HEK293 (cell line): ENCODE measurements at regions not wholly inside any gene's neighbourhood (a gene's known extent, or its start where the extent isn't known, plus 50 kb on each side); places are given as distances from the start of the nearest gene placed in this dataset.

Experiments used
- AEBP2 ChIP-seq: fragments of 450-650 bp; formaldehyde crosslinking; IDR thresholded peaks from 2 replicates; pipeline ENCODE4 v1.5.1; 2016; ENCODE audit warnings: missing biosample characterization, missing genetic modification characterization, borderline replicate concordance
- ELK4 ChIP-seq: IDR thresholded peaks from 2 replicates; pipeline ENCODE4 v1.6.1; 2011; ENCODE audit warnings: mild to moderate bottlenecking, low read depth, low read length, borderline replicate concordance
- GFI1B ChIP-seq: fragments of 450-650 bp; formaldehyde crosslinking; IDR thresholded peaks from 2 replicates; pipeline ENCODE4 v1.5.1; 2016; ENCODE audit warnings: missing biosample characterization, missing genetic modification characterization
- GLI2 ChIP-seq: fragments of 450-650 bp; formaldehyde crosslinking; IDR thresholded peaks from 2 replicates; pipeline ENCODE4; 2017; ENCODE audit warnings: missing biosample characterization, missing genetic modification characterization, low read depth, borderline replicate concordance
- HOXC10 ChIP-seq: sonication (generic); formaldehyde crosslinking; IDR thresholded peaks from 2 replicates; pipeline ENCODE4 v1.8.1; 2023; ENCODE audit warnings: mild to moderate bottlenecking, missing genetic modification reagents
- KLF8 ChIP-seq: fragments of 450-650 bp; formaldehyde crosslinking; IDR thresholded peaks from 2 replicates; pipeline ENCODE4 v1.5.1; 2016; ENCODE audit warnings: missing biosample characterization, missing genetic modification characterization
- MYNN ChIP-seq: fragments of 450-650 bp; formaldehyde crosslinking; IDR thresholded peaks from 2 replicates; pipeline ENCODE4 v1.5.1; 2016; ENCODE audit warnings: missing biosample characterization, missing genetic modification characterization, borderline replicate concordance
- PRDM1 ChIP-seq: fragments of 450-650 bp; formaldehyde crosslinking; IDR thresholded peaks from 2 replicates; pipeline ENCODE4; 2016; ENCODE audit warnings: missing biosample characterization, missing genetic modification characterization
- ZBTB6 ChIP-seq: fragments of 450-650 bp; formaldehyde crosslinking; IDR thresholded peaks from 2 replicates; pipeline ENCODE4 v1.5.1; 2017; ENCODE audit warnings: missing biosample characterization, missing genetic modification characterization
- ZNF112 ChIP-seq: fragments of 450-650 bp; formaldehyde crosslinking; IDR thresholded peaks from 2 replicates; pipeline ENCODE4 v1.5.0; 2017; ENCODE audit warnings: missing biosample characterization, missing genetic modification characterization
- ZNF114 ChIP-seq: fragments of 450-650 bp; formaldehyde crosslinking; IDR thresholded peaks from 2 replicates; pipeline ENCODE4 v1.5.0; 2017; ENCODE audit warnings: missing biosample characterization, missing genetic modification characterization
- ZNF138 ChIP-seq: fragments of 450-650 bp; formaldehyde crosslinking; IDR thresholded peaks from 2 replicates; pipeline ENCODE4 v1.5.1; 2016; ENCODE audit warnings: missing biosample characterization, missing genetic modification characterization, borderline replicate concordance
- ZNF140 ChIP-seq: fragments of 450-650 bp; formaldehyde crosslinking; IDR thresholded peaks from 2 replicates; pipeline ENCODE4 v1.5.1; 2016; ENCODE audit warnings: missing biosample characterization, missing genetic modification characterization
- ZNF223 ChIP-seq: fragments of 450-650 bp; formaldehyde crosslinking; IDR thresholded peaks from 2 replicates; pipeline ENCODE4 v1.5.1; 2016; ENCODE audit warnings: missing biosample characterization, missing genetic modification characterization
- ZNF335 ChIP-seq: fragments of 450-650 bp; formaldehyde crosslinking; conservative IDR thresholded peaks from 2 replicates; pipeline ENCODE4 v1.5.1; 2016; ENCODE audit warnings: missing biosample characterization, missing genetic modification characterization
- ZNF341 ChIP-seq: fragments of 450-650 bp; formaldehyde crosslinking; IDR thresholded peaks from 2 replicates; pipeline ENCODE4; 2016; ENCODE audit warnings: low read depth, missing biosample characterization, missing genetic modification characterization
- ZNF394 ChIP-seq: fragments of 450-650 bp; formaldehyde crosslinking; IDR thresholded peaks from 2 replicates; pipeline ENCODE4 v1.5.1; 2016; ENCODE audit warnings: missing biosample characterization, missing genetic modification characterization, mild to moderate bottlenecking, moderate library complexity, borderline replicate concordance
- ZNF473 ChIP-seq: fragments of 450-650 bp; formaldehyde crosslinking; IDR thresholded peaks from 2 replicates; pipeline ENCODE4 v1.5.1; 2017; ENCODE audit warnings: missing biosample characterization, missing genetic modification characterization
- ZNF514 ChIP-seq: fragments of 450-650 bp; formaldehyde crosslinking; IDR thresholded peaks from 2 replicates; pipeline ENCODE4 v1.5.1; 2016; ENCODE audit warnings: missing biosample characterization, missing genetic modification characterization
- ZNF548 ChIP-seq: fragments of 450-650 bp; formaldehyde crosslinking; IDR thresholded peaks from 2 replicates; pipeline ENCODE4 v1.5.1; 2016; ENCODE audit warnings: missing biosample characterization, missing genetic modification characterization
- ZNF571 ChIP-seq: fragments of 450-650 bp; formaldehyde crosslinking; IDR thresholded peaks from 2 replicates; pipeline ENCODE4 v1.5.0; 2017; ENCODE audit warnings: missing biosample characterization, missing genetic modification characterization
- ZNF658 ChIP-seq: fragments of 450-650 bp; formaldehyde crosslinking; IDR thresholded peaks from 2 replicates; pipeline ENCODE4; 2016; ENCODE audit warnings: missing biosample characterization, missing genetic modification characterization
- ZNF670 ChIP-seq: fragments of 450-650 bp; formaldehyde crosslinking; IDR thresholded peaks from 2 replicates; pipeline ENCODE4 v1.5.1; 2016; ENCODE audit warnings: missing biosample characterization, missing genetic modification characterization, low read depth
- ZNF677 ChIP-seq: fragments of 450-650 bp; IDR thresholded peaks from 2 replicates; pipeline ENCODE4 v1.5.0; 2018; ENCODE audit warnings: missing biosample characterization, mild to moderate bottlenecking, missing genetic modification characterization, moderate library complexity
- ZNF692 ChIP-seq: fragments of 450-650 bp; formaldehyde crosslinking; IDR thresholded peaks from 2 replicates; pipeline ENCODE4 v1.5.1; 2016; ENCODE audit warnings: missing biosample characterization, missing genetic modification characterization
- ZNF768 ChIP-seq: fragments of 450-650 bp; formaldehyde crosslinking; IDR thresholded peaks from 2 replicates; pipeline ENCODE4 v1.5.1; 2018; ENCODE audit warnings: missing biosample characterization, mild to moderate bottlenecking, missing genetic modification characterization
- ZNF776 ChIP-seq: fragments of 450-650 bp; formaldehyde crosslinking; IDR thresholded peaks from 2 replicates; pipeline ENCODE4 v1.5.0; 2017; ENCODE audit warnings: missing biosample characterization, missing genetic modification characterization, borderline replicate concordance
- ZNF791 ChIP-seq: fragments of 450-650 bp; formaldehyde crosslinking; IDR thresholded peaks from 2 replicates; pipeline ENCODE4 v1.5.1; 2016; ENCODE audit warnings: missing biosample characterization, missing genetic modification characterization
- TF ChIP-seq, protein P1 (sequence below): fragments of 450-650 bp; formaldehyde crosslinking; IDR thresholded peaks from 2 replicates; pipeline ENCODE4 v1.5.1; 2016; ENCODE audit warnings: missing biosample characterization, missing genetic modification characterization, low read depth

DNA sequence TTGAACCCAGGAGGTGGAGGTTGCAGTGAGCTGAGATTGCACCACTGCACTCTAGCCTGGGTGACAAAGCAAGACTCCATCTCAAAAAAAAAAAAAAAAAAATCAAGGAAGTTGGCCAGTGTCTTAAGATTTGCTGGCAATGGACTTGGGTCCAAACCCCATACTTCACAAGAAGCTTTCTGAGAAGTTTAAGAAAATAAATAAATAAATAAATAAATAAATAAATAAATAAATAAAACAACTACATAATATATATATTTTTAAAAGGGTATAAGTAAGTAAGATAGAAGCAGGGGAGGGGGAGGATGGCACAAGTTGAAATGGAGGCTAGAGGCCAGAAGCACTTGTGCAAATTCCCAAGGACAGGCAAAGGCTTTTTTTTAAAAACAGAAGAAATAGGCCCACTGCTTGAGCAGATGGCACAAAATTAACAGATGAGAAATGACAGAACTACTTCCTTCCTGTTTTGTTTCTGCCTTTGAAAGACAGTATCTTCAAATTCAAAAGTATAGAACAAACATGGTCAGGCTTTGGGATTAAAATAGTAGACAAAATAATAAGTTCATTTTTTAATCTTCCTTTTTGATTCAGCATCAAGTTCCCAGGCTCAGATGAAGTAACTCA lies 287.7 kb downstream of the ALDH8A1 start (continued):
- TF ChIP-seq, protein P1, sequence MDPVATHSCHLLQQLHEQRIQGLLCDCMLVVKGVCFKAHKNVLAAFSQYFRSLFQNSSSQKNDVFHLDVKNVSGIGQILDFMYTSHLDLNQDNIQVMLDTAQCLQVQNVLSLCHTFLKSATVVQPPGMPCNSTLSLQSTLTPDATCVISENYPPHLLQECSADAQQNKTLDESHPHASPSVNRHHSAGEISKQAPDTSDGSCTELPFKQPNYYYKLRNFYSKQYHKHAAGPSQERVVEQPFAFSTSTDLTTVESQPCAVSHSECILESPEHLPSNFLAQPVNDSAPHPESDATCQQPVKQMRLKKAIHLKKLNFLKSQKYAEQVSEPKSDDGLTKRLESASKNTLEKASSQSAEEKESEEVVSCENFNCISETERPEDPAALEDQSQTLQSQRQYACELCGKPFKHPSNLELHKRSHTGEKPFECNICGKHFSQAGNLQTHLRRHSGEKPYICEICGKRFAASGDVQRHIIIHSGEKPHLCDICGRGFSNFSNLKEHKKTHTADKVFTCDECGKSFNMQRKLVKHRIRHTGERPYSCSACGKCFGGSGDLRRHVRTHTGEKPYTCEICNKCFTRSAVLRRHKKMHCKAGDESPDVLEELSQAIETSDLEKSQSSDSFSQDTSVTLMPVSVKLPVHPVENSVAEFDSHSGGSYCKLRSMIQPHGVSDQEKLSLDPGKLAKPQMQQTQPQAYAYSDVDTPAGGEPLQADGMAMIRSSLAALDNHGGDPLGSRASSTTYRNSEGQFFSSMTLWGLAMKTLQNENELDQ = no peak
- TF ChIP-seq GFI1B (tag by site-specific recombination) (0 out of 2 replicates have a peak, but pooled peaks have one; percentile 14), ZNF658 (tag by site-specific recombination) (no peak), MYNN (peak; percentile 28; the same call in 1 of the 2 replicates), PRDM1 (tag by site-specific recombination) (no peak), ZNF677 (tag by site-specific recombination) (no peak), KLF8 (tag by site-specific recombination) (no peak), ZNF776 (no peak), ZNF114 (tag by site-specific recombination) (no peak), AEBP2 (peak; percentile 92; the same call in 1 of the 2 replicates), ZNF670 (no peak), ZNF548 (tag by site-specific recombination) (no peak), ZNF394 (tag by site-specific recombination) (peak; percentile 98), ZNF223 (tag by site-specific recombination) (no peak), ZNF514 (tag by site-specific recombination) (peak; percentile 75; the same call in 1 of the 2 replicates), HOXC10 (no peak), ZNF138 (tag by site-specific recombination) (no peak), ZNF341 (tag by site-specific recombination) (peak; percentile 27; the same call in 1 of the 2 replicates), ZNF791 (tag by site-specific recombination) (peak; percentile 36; the same call in 1 of the 2 replicates), GLI2 (tag by site-specific recombination) (peak; percentile 41; the same call in 1 of the 2 replicates), ZNF140 (tag by site-specific recombination) (peak; percentile 92), ZNF768 (tag by site-specific recombination) (no peak), ZNF335 (tag by site-specific recombination) (no peak), ZBTB6 (tag by site-specific recombination) (no peak), ZNF473 (tag by site-specific recombination) (no peak), ZNF571 (tag by site-specific recombination) (no peak), ZNF692 (tag by site-specific recombination) (no peak), ZNF112 (tag by site-specific recombination) (no peak), ELK4 (no peak)
